OCI-LY3 (cell line): ENCODE measurements at regions not wholly inside any gene's neighbourhood (a gene's known extent, or its start where the extent isn't known, plus 50 kb on each side); places are given as distances from the start of the nearest gene placed in this dataset.

Experiments used
- EZH2phosphoT487 ChIP-seq: fragments of 200-600 bp; shearing (Covaris generic); IDR thresholded peaks from 2 replicates; pipeline ENCODE4 v1.6.1; 2018; ENCODE audit warnings: antibody characterized with exemption, mixed run types, low read depth
- TF ChIP-seq, protein P1 (sequence below): fragments of 200-600, 300-600 bp; sonication (generic); IDR thresholded peaks from 2 replicates; pipeline ENCODE4 v1.5.1; 2014; ENCODE audit warnings: antibody characterized with exemption, low read length, low read depth

DNA sequence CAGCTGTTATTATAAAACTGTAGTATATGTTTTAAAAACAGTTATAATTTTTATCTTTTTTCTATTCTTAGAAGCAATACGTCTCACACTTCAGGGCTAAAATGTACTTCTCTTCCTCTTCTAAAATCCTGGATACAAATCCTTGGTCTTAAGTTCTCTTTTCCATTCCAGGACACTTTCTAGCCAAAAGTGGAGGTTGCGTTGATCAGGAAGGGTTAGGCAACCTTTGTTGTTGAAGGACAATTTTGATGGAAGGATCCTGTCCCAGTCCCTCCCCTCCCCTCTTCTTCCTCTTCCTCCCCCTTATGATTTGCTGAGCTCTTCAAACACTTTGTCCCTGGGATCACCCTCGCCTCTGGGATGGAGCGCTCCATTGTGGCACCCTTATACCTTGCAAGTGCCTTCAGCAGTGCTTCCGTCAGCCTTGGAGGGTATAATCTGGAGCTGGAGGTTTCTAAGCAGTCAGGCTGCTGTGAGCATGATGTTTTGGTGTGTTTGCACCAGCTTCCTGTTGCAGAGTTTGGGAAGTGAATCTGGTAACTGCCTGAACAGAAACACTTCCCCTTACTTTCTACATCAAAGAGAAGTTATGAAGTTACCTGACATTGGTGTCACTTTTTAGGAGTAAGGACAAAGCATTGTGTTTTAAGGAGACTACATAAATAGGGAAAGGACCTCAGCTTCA is 87.4 kb upstream of the SLC38A2 start:
- TF ChIP-seq, protein P1, sequence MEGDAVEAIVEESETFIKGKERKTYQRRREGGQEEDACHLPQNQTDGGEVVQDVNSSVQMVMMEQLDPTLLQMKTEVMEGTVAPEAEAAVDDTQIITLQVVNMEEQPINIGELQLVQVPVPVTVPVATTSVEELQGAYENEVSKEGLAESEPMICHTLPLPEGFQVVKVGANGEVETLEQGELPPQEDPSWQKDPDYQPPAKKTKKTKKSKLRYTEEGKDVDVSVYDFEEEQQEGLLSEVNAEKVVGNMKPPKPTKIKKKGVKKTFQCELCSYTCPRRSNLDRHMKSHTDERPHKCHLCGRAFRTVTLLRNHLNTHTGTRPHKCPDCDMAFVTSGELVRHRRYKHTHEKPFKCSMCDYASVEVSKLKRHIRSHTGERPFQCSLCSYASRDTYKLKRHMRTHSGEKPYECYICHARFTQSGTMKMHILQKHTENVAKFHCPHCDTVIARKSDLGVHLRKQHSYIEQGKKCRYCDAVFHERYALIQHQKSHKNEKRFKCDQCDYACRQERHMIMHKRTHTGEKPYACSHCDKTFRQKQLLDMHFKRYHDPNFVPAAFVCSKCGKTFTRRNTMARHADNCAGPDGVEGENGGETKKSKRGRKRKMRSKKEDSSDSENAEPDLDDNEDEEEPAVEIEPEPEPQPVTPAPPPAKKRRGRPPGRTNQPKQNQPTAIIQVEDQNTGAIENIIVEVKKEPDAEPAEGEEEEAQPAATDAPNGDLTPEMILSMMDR, result no peak
- no peak for TF ChIP-seq EZH2phosphoT487
